GM23338 (cell line): ENCODE measurements at regions not wholly inside any gene's neighbourhood (a gene's known extent, or its start where the extent isn't known, plus 50 kb on each side); places are given as distances from the start of the nearest gene placed in this dataset.

Experiments
- ATAC-seq: fragments of 200-7000 bp; cut with Tn5 transposase; 3 replicates; pipeline ENCODE4 v1.9.1; 2020
- DNase-seq: peaks from one replicate; pipeline ENCODE4 v3.0.0-alpha.2; 2015; ENCODE audit warnings: low spot score
- H2AFZ ChIP-seq: fragments of 200-600 bp; sonication (generic); 2 replicates; pipeline ENCODE4 v1.8.0; 2016; ENCODE audit warnings: antibody characterized with exemption, mild to moderate bottlenecking, moderate library complexity
- H3F3A ChIP-seq: fragments of 200-600 bp; sonication (generic); replicated peaks from 2 replicates; pipeline ENCODE4 v1.8.0; 2017; ENCODE audit warnings: antibody characterized with exemption, mixed run types, low read depth
- H3K27ac ChIP-seq: fragments of 200-600 bp; sonication (generic); 2 replicates; pipeline ENCODE4 v1.6.1; 2016; ENCODE audit warnings: low read depth
- H3K27me3 ChIP-seq: fragments of 200-600 bp; sonication (generic); 2 replicates; pipeline ENCODE4 v1.8.0; 2016; ENCODE audit warnings: mild to moderate bottlenecking, mixed run types, moderate library complexity; ENCODE audit not compliant: insufficient read depth
- H3K36me3 ChIP-seq: fragments of 200-600 bp; sonication (generic); 2 replicates; pipeline ENCODE4 v1.8.0; 2016; ENCODE audit warnings: mild to moderate bottlenecking; ENCODE audit not compliant: insufficient read depth
- H3K4me1 ChIP-seq: fragments of 200-600 bp; sonication (generic); 2 replicates; pipeline ENCODE4 v1.8.0; 2016; ENCODE audit warnings: mild to moderate bottlenecking, moderate library complexity; ENCODE audit not compliant: insufficient read depth
- H3K4me2 ChIP-seq: fragments of 200-600 bp; sonication (generic); 2 replicates; pipeline ENCODE4 v1.7.1; 2017; ENCODE audit warnings: mixed run types
- H3K4me3 ChIP-seq: fragments of 200-600 bp; sonication (generic); 2 replicates; pipeline ENCODE4 v1.6.1; 2016; ENCODE audit warnings: mixed run types
- H3K79me2 ChIP-seq: fragments of 200-600 bp; sonication (generic); replicated peaks from 2 replicates; pipeline ENCODE4 v1.8.0; 2017; ENCODE audit warnings: mild to moderate bottlenecking; ENCODE audit not compliant: insufficient read depth
- H3K9me2 ChIP-seq: fragments of 200-600 bp; sonication (generic); 2 replicates; pipeline ENCODE4 v1.8.0; 2017; ENCODE audit not compliant: insufficient read depth
- H4K20me1 ChIP-seq: fragments of 200-600 bp; sonication (generic); replicated peaks from 2 replicates; pipeline ENCODE4 v1.8.0; 2017; ENCODE audit warnings: mild to moderate bottlenecking; ENCODE audit not compliant: insufficient read depth
- H3K27ac Mint-ChIP-seq: 2 replicates; pipeline ENCODE4 v1.8.0; 2020; ENCODE audit warnings: inconsistent platforms, mild to moderate bottlenecking, moderate library complexity, mixed read lengths
- H3K27me3 Mint-ChIP-seq: 3 replicates; pipeline ENCODE4 v1.8.0; 2022; ENCODE audit warnings: low read depth, mild to moderate bottlenecking, moderate library complexity, mixed read lengths, inconsistent platforms; ENCODE audit not compliant: insufficient read depth, poor library complexity
- H3K36me3 Mint-ChIP-seq: 3 replicates; pipeline ENCODE4 v1.8.0; 2021; ENCODE audit warnings: low read depth, mild to moderate bottlenecking, inconsistent platforms, moderate library complexity, mixed read lengths
- H3K4me1 Mint-ChIP-seq: 3 replicates; pipeline ENCODE4 v1.8.0; 2020; ENCODE audit warnings: mild to moderate bottlenecking, inconsistent platforms, mixed read lengths
- H3K4me3 Mint-ChIP-seq: 3 replicates; pipeline ENCODE4 v1.8.0; 2021; ENCODE audit warnings: moderate library complexity, mild to moderate bottlenecking, inconsistent platforms, mixed read lengths
- H3K9me3 Mint-ChIP-seq: 3 replicates; pipeline ENCODE4 v1.8.0; 2020; ENCODE audit warnings: moderate library complexity, mild to moderate bottlenecking, inconsistent platforms, mixed read lengths
- NANOG ChIP-seq: IDR thresholded peaks from 2 replicates; pipeline ENCODE4 v1.6.1; 2016; ENCODE audit warnings: antibody characterized with exemption, borderline replicate concordance
- STAT1 ChIP-seq: IDR thresholded peaks from one replicate; pipeline ENCODE4 v1.6.1; 2016; ENCODE audit warnings: antibody characterized with exemption; ENCODE audit not compliant: unreplicated experiment
- ZNF462 ChIP-seq: fragments of 250-450 bp; sonication (Bioruptor Pico); IDR thresholded peaks from 2 replicates; pipeline ENCODE4 v1.5.0; 2020; ENCODE audit warnings: mild to moderate bottlenecking, moderate library complexity
- TF ChIP-seq, protein P1 (sequence below): IDR thresholded peaks from one replicate; pipeline ENCODE4 v1.6.1; 2018; ENCODE audit warnings: antibody characterized with exemption; ENCODE audit not compliant: unreplicated experiment

DNA sequence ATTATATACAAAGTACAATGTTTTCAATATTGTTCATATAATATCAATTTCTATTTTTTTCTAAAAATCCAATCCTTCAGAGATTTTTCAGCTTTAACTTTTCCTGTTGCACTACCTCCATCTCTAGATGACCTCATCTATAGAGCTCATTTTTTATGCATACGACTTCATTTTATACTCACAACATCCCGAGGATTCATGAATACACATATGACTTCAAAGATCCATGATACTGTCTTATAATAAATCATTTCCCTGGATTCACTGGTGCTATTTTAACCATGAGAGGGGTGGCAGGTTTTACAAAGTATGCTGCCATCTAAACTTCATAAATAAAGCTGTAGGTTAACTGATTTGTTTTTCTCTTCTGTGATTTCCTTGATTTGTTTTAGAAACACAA, 694.6 kb downstream of the EPHA4 start:
- H3K79me2 ChIP-seq = no peaks in the 10 kb centered on the region
- no peaks in the 10 kb centered on the region for H3K36me3 ChIP-seq
- ATAC-seq (no peak), DNase-seq (no peak)
- peaks cover 2% of the 10 kb centered on the region for H3K27me3 Mint-ChIP-seq
- no peaks in the 10 kb centered on the region for H3F3A ChIP-seq
- no peaks in the 10 kb centered on the region; the same call in 2 of the 3 replicates for H3K36me3 Mint-ChIP-seq
- H3K4me1 ChIP-seq = no peaks in the 10 kb centered on the region
- no peak for TF ChIP-seq NANOG
- TF ChIP-seq, protein P1, sequence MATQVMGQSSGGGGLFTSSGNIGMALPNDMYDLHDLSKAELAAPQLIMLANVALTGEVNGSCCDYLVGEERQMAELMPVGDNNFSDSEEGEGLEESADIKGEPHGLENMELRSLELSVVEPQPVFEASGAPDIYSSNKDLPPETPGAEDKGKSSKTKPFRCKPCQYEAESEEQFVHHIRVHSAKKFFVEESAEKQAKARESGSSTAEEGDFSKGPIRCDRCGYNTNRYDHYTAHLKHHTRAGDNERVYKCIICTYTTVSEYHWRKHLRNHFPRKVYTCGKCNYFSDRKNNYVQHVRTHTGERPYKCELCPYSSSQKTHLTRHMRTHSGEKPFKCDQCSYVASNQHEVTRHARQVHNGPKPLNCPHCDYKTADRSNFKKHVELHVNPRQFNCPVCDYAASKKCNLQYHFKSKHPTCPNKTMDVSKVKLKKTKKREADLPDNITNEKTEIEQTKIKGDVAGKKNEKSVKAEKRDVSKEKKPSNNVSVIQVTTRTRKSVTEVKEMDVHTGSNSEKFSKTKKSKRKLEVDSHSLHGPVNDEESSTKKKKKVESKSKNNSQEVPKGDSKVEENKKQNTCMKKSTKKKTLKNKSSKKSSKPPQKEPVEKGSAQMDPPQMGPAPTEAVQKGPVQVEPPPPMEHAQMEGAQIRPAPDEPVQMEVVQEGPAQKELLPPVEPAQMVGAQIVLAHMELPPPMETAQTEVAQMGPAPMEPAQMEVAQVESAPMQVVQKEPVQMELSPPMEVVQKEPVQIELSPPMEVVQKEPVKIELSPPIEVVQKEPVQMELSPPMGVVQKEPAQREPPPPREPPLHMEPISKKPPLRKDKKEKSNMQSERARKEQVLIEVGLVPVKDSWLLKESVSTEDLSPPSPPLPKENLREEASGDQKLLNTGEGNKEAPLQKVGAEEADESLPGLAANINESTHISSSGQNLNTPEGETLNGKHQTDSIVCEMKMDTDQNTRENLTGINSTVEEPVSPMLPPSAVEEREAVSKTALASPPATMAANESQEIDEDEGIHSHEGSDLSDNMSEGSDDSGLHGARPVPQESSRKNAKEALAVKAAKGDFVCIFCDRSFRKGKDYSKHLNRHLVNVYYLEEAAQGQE = no peak
- TF ChIP-seq ZNF462 (CRISPR knock-in tag) = no peak
- no peak for TF ChIP-seq STAT1
- H3K4me3 ChIP-seq = no peak overlapping the region
- H3K27ac Mint-ChIP-seq = no peak overlapping the region
- H4K20me1 ChIP-seq = no peaks in the 10 kb centered on the region
- no peaks in the 10 kb centered on the region for H3K27me3 ChIP-seq
- H3K4me1 Mint-ChIP-seq = no peaks in the 10 kb centered on the region
- H3K4me2 ChIP-seq = no peak overlapping the region
- H3K4me3 Mint-ChIP-seq = no peak overlapping the region
- H3K27ac ChIP-seq = no peak overlapping the region
- H3K9me2 ChIP-seq = 0 out of 2 replicates have a peak, but pooled peaks cover 13% of the 10 kb centered on the region
- H3K9me3 Mint-ChIP-seq = no peaks in the 10 kb centered on the region; the same call in 2 of the 3 replicates
- H2AFZ ChIP-seq = 0 out of 2 replicates have a peak overlapping the region, but pooled peaks have one; percentile 44
